ENCODE measurements at regions not wholly inside any gene's neighbourhood (a gene's known extent, or its start where the extent isn't known, plus 50 kb on each side); places are given as distances from the start of the nearest gene placed in this dataset.
A peak's percentile ranks its signal among the peaks of the same experiment; 100 is the strongest.

DNA sequence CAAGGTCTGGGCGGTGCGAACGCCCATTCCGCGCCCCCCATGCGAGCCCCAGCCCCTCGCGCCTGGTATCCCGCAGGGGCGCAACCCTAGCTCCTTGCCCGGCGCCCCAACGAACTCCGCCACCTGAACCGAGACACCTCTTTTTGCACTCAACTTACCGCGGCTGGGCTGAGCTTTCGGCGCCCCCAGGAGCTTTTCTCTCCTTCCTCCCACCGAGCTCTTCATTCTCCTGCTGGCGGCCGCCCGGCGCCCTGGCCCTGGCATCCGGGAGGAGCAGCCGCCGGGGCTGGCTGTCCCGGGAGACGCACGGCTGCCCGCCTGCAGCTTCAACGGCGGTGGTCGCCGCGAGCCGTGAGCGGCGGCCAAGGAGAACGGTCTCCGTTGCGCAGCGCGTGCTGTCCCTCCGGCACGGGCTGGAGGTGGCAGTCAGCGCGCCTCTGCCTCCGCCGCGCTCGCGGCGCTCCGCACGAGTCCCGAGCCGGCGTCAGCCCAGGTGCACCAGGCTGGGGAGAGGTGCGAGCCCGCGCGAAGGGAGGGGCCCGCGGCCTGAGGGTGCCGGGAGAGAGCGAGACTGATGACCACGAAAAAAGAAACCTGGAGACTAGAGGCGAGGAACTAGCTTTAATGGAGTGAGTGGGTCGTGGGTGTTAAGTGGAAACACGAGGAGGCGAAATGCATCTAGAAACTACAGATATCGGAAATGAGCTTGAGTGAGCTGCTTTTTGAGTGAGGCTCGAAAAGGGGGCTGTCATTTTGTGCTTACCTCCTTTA is 621.5 kb upstream of the ZNF385D start (continued):
- TF ChIP-seq BACH1 (IDR thresholded peaks at IDR 0.05; ENCODE audit: low read length) (no peak), EZH2 (IDR thresholded peaks at IDR 0.05; ENCODE audit: low read depth, low read length, severe bottlenecking) (peak; percentile 55), TAF1 (IDR thresholded peaks at IDR 0.05; ENCODE audit: low read depth, low read length) (no peak), RBBP5 (IDR thresholded peaks at IDR 0.05; ENCODE audit: borderline replicate concordance, low read depth, low read length) (peak; percentile 37; the same call in 1 of the 2 replicates), RXRA (IDR thresholded peaks at IDR 0.05; ENCODE audit: insufficient read depth, low read depth, low read length) (no peak)
- TF ChIP-seq, protein P1, sequence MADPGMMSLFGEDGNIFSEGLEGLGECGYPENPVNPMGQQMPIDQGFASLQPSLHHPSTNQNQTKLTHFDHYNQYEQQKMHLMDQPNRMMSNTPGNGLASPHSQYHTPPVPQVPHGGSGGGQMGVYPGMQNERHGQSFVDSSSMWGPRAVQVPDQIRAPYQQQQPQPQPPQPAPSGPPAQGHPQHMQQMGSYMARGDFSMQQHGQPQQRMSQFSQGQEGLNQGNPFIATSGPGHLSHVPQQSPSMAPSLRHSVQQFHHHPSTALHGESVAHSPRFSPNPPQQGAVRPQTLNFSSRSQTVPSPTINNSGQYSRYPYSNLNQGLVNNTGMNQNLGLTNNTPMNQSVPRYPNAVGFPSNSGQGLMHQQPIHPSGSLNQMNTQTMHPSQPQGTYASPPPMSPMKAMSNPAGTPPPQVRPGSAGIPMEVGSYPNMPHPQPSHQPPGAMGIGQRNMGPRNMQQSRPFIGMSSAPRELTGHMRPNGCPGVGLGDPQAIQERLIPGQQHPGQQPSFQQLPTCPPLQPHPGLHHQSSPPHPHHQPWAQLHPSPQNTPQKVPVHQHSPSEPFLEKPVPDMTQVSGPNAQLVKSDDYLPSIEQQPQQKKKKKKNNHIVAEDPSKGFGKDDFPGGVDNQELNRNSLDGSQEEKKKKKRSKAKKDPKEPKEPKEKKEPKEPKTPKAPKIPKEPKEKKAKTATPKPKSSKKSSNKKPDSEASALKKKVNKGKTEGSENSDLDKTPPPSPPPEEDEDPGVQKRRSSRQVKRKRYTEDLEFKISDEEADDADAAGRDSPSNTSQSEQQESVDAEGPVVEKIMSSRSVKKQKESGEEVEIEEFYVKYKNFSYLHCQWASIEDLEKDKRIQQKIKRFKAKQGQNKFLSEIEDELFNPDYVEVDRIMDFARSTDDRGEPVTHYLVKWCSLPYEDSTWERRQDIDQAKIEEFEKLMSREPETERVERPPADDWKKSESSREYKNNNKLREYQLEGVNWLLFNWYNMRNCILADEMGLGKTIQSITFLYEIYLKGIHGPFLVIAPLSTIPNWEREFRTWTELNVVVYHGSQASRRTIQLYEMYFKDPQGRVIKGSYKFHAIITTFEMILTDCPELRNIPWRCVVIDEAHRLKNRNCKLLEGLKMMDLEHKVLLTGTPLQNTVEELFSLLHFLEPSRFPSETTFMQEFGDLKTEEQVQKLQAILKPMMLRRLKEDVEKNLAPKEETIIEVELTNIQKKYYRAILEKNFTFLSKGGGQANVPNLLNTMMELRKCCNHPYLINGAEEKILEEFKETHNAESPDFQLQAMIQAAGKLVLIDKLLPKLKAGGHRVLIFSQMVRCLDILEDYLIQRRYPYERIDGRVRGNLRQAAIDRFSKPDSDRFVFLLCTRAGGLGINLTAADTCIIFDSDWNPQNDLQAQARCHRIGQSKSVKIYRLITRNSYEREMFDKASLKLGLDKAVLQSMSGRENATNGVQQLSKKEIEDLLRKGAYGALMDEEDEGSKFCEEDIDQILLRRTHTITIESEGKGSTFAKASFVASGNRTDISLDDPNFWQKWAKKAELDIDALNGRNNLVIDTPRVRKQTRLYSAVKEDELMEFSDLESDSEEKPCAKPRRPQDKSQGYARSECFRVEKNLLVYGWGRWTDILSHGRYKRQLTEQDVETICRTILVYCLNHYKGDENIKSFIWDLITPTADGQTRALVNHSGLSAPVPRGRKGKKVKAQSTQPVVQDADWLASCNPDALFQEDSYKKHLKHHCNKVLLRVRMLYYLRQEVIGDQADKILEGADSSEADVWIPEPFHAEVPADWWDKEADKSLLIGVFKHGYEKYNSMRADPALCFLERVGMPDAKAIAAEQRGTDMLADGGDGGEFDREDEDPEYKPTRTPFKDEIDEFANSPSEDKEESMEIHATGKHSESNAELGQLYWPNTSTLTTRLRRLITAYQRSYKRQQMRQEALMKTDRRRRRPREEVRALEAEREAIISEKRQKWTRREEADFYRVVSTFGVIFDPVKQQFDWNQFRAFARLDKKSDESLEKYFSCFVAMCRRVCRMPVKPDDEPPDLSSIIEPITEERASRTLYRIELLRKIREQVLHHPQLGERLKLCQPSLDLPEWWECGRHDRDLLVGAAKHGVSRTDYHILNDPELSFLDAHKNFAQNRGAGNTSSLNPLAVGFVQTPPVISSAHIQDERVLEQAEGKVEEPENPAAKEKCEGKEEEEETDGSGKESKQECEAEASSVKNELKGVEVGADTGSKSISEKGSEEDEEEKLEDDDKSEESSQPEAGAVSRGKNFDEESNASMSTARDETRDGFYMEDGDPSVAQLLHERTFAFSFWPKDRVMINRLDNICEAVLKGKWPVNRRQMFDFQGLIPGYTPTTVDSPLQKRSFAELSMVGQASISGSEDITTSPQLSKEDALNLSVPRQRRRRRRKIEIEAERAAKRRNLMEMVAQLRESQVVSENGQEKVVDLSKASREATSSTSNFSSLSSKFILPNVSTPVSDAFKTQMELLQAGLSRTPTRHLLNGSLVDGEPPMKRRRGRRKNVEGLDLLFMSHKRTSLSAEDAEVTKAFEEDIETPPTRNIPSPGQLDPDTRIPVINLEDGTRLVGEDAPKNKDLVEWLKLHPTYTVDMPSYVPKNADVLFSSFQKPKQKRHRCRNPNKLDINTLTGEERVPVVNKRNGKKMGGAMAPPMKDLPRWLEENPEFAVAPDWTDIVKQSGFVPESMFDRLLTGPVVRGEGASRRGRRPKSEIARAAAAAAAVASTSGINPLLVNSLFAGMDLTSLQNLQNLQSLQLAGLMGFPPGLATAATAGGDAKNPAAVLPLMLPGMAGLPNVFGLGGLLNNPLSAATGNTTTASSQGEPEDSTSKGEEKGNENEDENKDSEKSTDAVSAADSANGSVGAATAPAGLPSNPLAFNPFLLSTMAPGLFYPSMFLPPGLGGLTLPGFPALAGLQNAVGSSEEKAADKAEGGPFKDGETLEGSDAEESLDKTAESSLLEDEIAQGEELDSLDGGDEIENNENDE (IDR thresholded peaks at IDR 0.05; ENCODE audit: insufficient replicate concordance, low read length): no peak

Measured in H1 (cell line).